ENCODE measurements at regions not wholly inside any gene's neighbourhood (a gene's known extent, or its start where the extent isn't known, plus 50 kb on each side); places are given as distances from the start of the nearest gene placed in this dataset.

DNA sequence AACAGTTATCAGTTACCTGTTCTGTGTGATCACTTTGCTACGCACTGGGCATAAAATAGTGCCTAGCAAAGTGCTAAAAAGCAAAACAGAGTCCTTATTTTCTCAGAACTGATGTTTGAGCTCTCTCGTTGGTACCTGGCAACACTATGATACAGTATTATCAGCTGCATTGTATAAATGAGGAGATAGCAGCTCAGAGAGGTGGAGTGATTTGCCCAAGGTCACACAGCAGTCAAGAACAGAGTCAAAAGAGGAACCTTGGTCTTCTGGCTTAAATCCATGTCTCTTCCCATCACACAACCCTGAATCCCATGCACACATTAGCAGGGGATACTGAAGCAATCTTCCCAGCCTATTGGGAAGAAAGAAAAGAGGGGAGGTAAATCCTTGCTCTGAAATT, 580.5 kb downstream of the SOX6 start:
- intact Hi-C loops (cut with micrococcal nuclease): no loop called here
- CTCF ChIA-PET: interaction anchor here (0.8 to 1.4 kb wide), 2 partner anchors 11 to 26 kb away, joined by 3 read pairs; no protein-coding TSS in a partner anchor
- Mint-ChIP-seq H3K4me1 (ENCODE audit: insufficient read depth, unreplicated experiment) (no peaks in the 10 kb centered on the region), H3K36me3 (ENCODE audit: insufficient read depth, unreplicated experiment) (no peaks in the 10 kb centered on the region), H3K27me3 (ENCODE audit: insufficient read depth, unreplicated experiment) (peaks cover 28% of the 10 kb centered on the region), H3K4me3 (ENCODE audit: unreplicated experiment) (no peak overlapping the region), H3K9me3 (ENCODE audit: unreplicated experiment) (no peaks in the 10 kb centered on the region), H3K27ac (ENCODE audit: low read depth, unreplicated experiment) (no peak overlapping the region)
- POLR2A ChIA-PET: interaction anchor here (1.1 kb wide), 1 partner anchor 46 kb away, joined by 3 read pairs; no protein-coding TSS in a partner anchor
- DNase-seq (ENCODE audit: unreplicated experiment): no peak
- no TSS peak for BruUV-seq (replicated peaks)
- TF ChIP-seq, protein P1, sequence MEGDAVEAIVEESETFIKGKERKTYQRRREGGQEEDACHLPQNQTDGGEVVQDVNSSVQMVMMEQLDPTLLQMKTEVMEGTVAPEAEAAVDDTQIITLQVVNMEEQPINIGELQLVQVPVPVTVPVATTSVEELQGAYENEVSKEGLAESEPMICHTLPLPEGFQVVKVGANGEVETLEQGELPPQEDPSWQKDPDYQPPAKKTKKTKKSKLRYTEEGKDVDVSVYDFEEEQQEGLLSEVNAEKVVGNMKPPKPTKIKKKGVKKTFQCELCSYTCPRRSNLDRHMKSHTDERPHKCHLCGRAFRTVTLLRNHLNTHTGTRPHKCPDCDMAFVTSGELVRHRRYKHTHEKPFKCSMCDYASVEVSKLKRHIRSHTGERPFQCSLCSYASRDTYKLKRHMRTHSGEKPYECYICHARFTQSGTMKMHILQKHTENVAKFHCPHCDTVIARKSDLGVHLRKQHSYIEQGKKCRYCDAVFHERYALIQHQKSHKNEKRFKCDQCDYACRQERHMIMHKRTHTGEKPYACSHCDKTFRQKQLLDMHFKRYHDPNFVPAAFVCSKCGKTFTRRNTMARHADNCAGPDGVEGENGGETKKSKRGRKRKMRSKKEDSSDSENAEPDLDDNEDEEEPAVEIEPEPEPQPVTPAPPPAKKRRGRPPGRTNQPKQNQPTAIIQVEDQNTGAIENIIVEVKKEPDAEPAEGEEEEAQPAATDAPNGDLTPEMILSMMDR (IDR thresholded peaks at IDR 0.05; ENCODE audit: unreplicated experiment): no peak

GRCh38 chr11:15776366-15776765, 580.0 kb downstream of the SOX6 start:
- no peaks in the 10 kb centered on the region for H3K4me1 Mint-ChIP-seq (ENCODE audit: insufficient read depth, unreplicated experiment)
- POLR2A ChIA-PET: no interaction called here
- peaks cover 28% of the 10 kb centered on the region for H3K27me3 Mint-ChIP-seq (ENCODE audit: insufficient read depth, unreplicated experiment)
- intact Hi-C loops (cut with micrococcal nuclease): no loop called here
- H3K27ac Mint-ChIP-seq (ENCODE audit: low read depth, unreplicated experiment): no peak overlapping the region
- no peak overlapping the region for H3K4me3 Mint-ChIP-seq (ENCODE audit: unreplicated experiment)
- no TSS peak for BruUV-seq (replicated peaks)
- no peaks in the 10 kb centered on the region for H3K9me3 Mint-ChIP-seq (ENCODE audit: unreplicated experiment)
- DNase-seq (ENCODE audit: unreplicated experiment): no peak
- no peaks in the 10 kb centered on the region for H3K36me3 Mint-ChIP-seq (ENCODE audit: insufficient read depth, unreplicated experiment)
- CTCF ChIA-PET: interaction anchor here (1.4 kb wide), 1 partner anchor 11 kb away, joined by 3 read pairs; no protein-coding TSS in a partner anchor
- TF ChIP-seq, protein P1 (IDR thresholded peaks at IDR 0.05; ENCODE audit: unreplicated experiment): no peak

DNA sequence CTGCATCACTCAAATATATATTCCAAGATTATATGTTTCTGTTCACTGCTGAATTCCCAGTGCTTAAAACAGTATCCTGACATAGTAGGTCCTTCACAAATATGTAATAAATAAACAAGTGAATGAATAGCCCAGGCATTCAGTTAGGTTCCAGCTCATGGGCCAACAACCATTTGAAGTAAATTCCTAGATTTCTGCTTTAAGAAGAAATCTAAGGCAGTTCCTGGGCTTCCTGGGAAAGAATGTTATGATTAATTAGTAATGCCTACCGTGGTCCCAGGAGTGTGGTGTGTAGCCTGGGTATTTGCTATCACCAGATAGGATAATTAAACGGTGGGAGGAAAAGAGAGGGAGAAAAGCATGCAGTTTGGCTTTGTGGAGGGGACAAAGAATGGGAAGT, 576.8 kb downstream of the SOX6 start:
- intact Hi-C loops (cut with micrococcal nuclease): no loop called here
- H3K36me3 Mint-ChIP-seq (ENCODE audit: insufficient read depth, unreplicated experiment): no peaks in the 10 kb centered on the region
- POLR2A ChIA-PET: no interaction called here
- no TSS peak for BruUV-seq (replicated peaks)
- no peak overlapping the region for H3K4me3 Mint-ChIP-seq (ENCODE audit: unreplicated experiment)
- no peaks in the 10 kb centered on the region for H3K9me3 Mint-ChIP-seq (ENCODE audit: unreplicated experiment)
- DNase-seq (ENCODE audit: unreplicated experiment): no peak
- H3K4me1 Mint-ChIP-seq (ENCODE audit: insufficient read depth, unreplicated experiment): no peaks in the 10 kb centered on the region
- CTCF ChIA-PET: no interaction called here
- no peak overlapping the region for H3K27ac Mint-ChIP-seq (ENCODE audit: low read depth, unreplicated experiment)
- TF ChIP-seq, protein P1 (IDR thresholded peaks at IDR 0.05; ENCODE audit: unreplicated experiment): no peak
- H3K27me3 Mint-ChIP-seq (ENCODE audit: insufficient read depth, unreplicated experiment): peaks cover 5% of the 10 kb centered on the region

- TF ChIP-seq, protein P1 (IDR thresholded peaks at IDR 0.05; ENCODE audit: unreplicated experiment): no peak
- no peaks in the 10 kb centered on the region for H3K27me3 Mint-ChIP-seq (ENCODE audit: insufficient read depth, unreplicated experiment)
- H3K9me3 Mint-ChIP-seq (ENCODE audit: unreplicated experiment): no peaks in the 10 kb centered on the region
- H3K4me3 Mint-ChIP-seq (ENCODE audit: unreplicated experiment): no peak overlapping the region
- no peak overlapping the region for H3K27ac Mint-ChIP-seq (ENCODE audit: low read depth, unreplicated experiment)
- no TSS peak for BruUV-seq (replicated peaks)
- intact Hi-C loops (cut with micrococcal nuclease): no loop called here
- H3K4me1 Mint-ChIP-seq (ENCODE audit: insufficient read depth, unreplicated experiment): no peaks in the 10 kb centered on the region
- ChIA-PET CTCF (interaction anchor here (1.2 kb wide), 1 partner anchor 40 kb away, joined by 4 read pairs; no protein-coding TSS in a partner anchor), POLR2A (no interaction called here)
- DNase-seq (ENCODE audit: unreplicated experiment): no peak
- H3K36me3 Mint-ChIP-seq (ENCODE audit: insufficient read depth, unreplicated experiment): no peaks in the 10 kb centered on the region
Measured at GRCh38 chr11:15780382-15780781, 576.0 kb downstream of the SOX6 start.
